Stimulated activated CD4-positive, alpha-beta T cell treated with anti-CD3 and anti-CD28 coated beads, Interleukin-1b, Interleukin-23, amount 100 ng/mL, for 1 hour (primary cell): ENCODE measurements at regions not wholly inside any gene's neighbourhood (a gene's known extent, or its start where the extent isn't known, plus 50 kb on each side); places are given as distances from the start of the nearest gene placed in this dataset.
"Not testable (repeated sequence)": the region's sequence is repeated elsewhere in the genome, so short reads cannot be mapped to it uniquely, and the experiment has no call there.

Experiments
- DNase-seq, 2 donors: peaks; one replicate each; pipeline ENCODE4 v3.0.0-alpha.2; 2020; ENCODE audit warnings: low read depth in 2 of 2

DNA sequence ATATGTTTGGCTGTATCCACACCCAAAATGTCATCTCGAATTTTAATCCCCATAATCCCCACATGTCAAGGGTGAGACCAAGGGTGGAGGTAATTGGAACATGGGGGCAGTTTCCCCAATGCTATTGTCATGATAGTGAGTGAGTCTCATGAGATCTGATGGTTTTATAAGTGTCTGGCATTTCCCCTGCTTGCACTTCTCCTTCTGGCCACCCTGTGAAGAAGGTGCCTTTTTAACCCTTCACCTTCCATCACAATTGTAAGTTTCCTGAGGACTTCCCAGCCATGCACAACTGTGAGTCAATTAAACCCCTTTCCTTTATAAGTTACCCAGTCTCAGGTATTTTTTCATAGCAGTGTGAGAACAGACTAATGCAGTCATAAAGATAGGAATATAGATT lies 216.7 kb upstream of the SSTR1 start:
- DNase-seq, result no peak

GRCh38 chr14:37992499-37992898 lies 215.2 kb upstream of the SSTR1 start:
- DNase-seq, result no peak

DNA sequence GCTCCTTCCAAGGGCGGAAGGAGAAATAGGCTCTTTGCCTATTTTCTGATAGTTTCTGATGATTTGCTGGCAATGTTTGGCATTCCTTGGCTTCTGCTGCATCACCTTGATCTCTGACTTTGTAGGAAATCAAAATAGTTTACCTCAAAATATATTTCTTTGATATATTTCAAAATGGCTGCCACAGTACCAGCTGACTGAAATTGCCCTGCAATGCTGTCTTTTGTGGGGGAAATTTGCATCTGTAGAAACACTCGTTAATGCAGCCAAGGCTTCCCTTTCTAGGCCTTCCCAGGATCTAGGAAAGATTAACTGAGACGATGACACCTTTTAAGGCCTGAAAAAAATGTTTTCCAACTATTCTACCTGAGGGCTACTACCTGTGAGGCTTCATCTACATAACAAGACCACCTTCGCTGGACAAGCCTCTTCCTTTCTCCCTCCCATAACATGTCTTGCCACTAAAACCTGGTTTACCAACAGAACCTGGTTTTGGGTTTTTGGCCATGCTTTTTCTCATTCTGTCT lies 212.8 kb upstream of the SSTR1 start:
- no peak for DNase-seq

DNA sequence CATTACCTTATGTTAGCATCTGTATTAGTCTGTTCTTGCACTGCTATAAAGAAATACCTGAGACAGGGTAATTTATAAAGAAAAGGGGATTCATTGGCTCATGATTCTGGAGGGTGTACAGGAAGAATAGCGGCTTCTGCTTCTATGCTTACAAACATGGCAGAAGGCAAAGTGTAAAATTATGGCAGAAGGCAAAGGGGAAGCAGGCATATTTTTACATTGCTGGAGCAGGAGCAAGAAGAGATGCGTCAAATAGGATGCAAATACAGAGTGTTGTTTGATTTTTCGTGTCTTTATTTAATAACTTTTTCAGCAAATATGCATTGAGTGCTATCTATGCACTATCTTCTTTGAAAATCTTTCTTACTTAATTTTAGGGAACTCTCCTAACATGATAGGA lies 210.7 kb upstream of the SSTR1 start:
- DNase-seq, result no peak

GRCh38 chr14:38000340-38000739 lies 207.4 kb upstream of the SSTR1 start:
- no peak for DNase-seq

DNA sequence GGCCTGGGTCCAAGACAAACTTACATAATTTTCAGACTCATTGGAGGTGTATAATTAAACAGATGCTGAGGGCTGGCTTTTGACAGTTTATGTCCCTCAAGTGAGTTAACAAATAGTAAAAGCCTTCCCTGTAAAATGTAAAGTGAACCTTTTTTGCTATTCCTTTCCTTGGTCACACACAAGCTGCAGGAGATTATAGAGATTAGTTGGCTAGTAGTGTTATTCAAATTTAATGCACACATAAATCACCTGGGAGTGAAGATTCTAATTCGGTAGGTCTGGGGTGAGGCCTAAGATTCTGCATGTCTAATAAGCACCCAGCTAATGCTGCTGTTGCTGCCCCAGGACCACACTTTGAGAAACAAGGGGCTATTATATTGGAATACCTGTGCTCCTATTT lies 206.2 kb upstream of the SSTR1 start:
- no peak for DNase-seq

DNA sequence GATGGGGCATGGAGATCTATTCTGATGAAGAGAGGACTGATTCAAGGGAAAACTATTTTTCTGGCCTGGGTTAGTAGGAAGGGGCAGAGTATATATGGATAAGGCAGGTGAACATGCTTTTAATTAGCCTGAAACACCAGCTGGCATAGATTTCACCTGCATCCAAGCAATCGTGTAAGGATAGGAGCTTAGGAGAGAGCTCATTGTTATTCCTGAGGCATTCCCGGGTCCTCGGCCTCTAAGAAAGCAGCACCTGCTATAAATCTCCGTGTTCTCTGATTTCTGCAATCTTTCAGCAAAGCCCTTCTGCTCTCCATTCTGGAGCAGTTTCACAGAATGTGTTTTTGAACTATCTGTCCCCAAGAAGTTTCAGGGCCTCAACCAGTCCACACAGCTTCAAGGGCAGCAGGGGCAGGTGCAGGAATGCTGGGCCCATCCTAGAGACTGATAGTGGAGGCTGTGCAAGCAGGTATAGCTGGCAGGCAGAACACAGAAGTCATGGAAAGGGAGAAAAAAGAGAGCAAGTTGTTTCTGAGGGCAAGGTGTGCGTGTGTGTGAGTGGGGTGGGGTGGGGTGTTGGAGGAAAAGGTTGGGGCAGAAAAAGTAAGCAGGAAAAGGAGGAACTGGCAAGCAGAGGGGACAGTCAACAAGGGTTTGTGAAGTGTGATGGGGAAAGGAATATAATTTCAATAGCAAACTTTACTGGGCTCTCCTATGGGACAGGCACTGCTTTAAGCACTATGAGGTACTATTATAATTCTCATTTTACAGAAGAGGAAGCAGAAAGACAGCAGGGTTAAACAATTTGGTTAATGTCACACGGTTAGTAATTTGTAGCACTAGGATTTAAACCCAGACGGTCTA lies 203.7 kb upstream of the SSTR1 start:
- no peak for DNase-seq

DNA sequence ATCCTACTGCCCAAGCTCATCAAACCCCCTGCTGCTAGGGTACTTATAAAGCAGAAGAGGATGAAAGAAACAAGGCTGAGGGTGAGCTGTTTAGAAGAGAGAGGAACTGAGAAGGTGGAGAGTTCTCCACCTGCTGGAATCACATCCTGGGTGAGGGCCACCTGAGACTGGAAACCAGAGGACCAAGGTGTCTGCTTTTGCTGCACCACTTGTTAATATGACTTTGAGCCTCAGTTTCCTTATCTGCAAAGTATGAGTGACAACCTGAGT lies 203.2 kb upstream of the SSTR1 start:
- no peak for DNase-seq

DNA sequence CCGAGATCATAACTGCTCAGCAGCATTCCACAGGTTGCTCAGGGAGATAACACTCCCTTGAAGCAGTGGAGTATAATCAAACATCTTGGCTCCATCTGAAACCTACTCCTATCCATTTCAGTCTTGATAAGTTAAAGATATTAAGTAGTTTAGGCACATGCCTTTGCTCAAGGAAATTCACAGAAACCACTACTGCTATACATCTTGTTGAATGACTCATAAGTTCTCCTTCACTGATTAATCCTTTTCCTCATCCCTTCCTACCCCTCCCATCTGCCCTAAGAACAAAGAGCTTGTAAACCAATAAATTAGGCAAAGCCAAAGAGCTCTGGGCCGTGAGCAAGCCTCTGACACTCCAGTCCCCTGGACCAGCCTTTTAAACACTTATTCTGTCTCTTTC lies 196.5 kb upstream of the SSTR1 start:
- not testable (repeated sequence) for DNase-seq

DNA sequence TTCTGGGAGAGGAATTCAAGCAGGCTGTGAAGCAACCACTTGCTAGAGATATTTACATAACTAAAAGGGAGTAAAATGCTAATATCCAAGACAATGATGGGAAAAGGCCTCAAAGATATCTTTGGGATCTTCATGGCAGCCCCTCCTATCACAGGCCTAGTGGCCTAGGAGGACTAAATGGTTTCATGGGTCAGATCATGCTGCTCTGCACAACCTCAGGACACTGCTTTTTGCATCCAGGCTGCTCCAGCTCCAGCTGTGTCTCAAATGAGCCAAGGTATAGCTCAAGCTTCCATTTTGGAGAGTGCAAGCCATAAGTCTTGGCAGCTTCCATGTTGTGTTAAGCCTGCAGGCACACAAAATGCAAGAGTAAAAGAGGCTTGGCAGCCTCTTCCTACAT lies 195.6 kb upstream of the SSTR1 start:
- DNase-seq, result no peak

- no peak for DNase-seq
These were observed 191.2 kb upstream of the SSTR1 start for GRCh38 chr14:38016497-38016896.

GRCh38 chr14:38021861-38022260 lies 185.8 kb upstream of the SSTR1 start:
- no peak for DNase-seq

DNA sequence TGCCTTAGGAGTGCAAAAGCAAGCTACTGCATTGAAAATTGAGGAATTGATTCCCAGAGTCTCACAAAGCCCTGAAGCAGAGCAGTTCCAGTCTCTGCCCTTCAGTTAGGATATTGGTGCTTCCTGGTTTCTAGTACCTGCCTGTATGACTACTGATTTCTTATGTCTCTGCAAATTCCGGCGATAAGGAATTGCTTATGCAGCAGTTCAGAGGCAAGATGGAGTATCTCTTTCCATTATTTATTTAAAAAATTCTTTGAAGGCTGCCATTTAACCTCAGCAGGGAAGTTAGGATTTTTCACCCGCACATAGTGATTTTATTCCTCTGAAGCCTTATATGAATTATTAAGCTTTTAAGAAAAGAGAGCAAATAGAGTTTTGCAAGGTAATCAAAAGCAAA lies 184.9 kb upstream of the SSTR1 start:
- no peak for DNase-seq

DNA sequence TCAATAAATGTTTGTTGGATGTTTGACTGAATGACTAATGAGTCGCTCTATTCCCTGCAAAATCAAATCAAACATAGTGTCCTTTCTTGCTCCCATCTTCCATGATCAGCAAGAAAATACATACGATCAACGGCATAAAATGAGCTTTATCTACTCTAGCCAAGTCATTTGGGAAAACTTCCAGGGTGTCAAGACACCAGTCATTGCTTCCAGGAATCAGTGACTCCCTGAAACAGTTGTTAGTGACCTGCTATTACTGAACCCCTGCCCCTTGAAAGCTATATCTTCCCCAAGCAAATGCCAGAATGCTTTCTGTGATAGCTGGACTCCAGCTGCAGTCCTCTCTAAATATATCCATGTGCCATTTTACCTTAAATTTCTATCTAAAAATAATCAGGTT lies 169.5 kb upstream of the SSTR1 start:
- no peak for DNase-seq

DNA sequence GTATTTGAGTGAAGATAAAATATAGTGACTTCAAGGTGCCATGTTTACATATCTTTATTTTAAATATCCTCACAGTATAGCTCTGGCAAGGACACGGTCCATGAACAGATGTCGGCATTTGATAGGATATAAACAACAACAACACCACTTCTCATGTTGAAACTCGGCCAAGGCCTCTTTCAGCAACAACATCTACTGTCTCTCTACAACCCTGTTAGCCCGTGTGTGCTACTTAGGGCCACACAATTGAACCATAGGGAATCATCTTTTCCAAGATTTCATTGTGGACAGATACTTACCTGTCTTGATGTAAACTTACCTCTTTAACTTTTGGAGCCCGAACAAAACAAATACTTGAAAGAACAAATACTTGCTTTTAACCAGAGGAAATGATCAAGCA lies 168.7 kb upstream of the SSTR1 start:
- DNase-seq, result no peak

- no peak for DNase-seq
These were observed 168.2 kb upstream of the SSTR1 start for GRCh38 chr14:38039496-38039895.

- DNase-seq, result no peak
These were observed 167.3 kb upstream of the SSTR1 start for GRCh38 chr14:38040411-38040810.

DNA sequence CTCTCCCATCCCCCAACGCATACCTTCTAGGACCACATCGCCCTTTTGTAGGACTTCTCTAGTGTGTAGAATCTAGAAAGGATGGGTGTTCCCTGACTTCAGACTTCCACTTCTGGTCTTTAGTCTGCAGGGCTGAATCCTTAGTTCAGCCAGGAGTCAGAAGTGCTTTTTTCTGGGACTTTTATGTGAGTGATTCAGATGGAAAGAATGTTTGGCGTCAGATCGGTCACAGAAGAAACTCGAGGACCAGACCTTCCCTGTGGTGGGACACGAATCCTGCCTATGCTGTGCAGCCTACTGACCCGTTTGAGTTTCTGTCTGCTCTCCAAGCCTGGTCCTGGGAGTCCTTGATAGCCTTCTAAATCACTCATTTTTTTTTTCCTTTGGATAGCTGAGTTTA lies 165.4 kb upstream of the SSTR1 start:
- DNase-seq, result no peak

DNA sequence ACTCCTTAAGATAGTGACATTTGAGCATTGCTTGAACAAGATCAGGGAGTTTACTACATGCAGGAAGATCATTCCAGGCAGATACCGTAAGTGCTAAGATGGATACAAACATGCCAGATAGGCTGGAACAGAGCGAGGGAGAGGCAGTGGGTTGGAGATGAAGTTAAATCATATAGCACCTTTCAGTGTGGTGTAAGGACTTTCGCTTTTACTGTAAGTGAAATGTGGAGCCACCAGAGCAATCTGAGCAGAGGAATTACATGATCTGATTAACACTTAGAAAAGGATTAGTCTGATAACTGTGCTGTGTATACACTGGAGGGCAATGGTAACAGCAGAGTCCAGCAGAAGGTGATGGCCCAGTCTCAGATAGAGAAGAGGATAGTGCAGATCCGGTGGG lies 163.0 kb upstream of the SSTR1 start:
- no peak for DNase-seq

DNA sequence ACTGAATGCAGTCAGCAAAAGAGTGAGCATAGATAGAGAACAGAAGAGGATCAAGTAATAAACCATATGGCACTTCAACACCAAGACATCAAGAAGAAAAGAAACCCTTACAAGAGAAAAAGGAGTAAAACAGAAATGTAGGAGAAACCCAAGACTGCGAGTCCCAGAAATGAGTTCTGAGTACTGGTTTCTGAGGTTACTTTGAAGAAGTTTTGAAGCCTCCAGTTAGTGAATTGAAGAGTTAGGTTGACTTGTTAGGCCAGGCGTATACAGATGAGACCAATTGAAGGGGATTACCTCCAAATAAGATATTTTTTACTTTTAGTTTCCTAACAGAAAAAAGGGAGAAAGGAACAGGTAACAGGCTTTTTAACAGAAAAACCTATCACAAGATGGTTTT lies 162.2 kb upstream of the SSTR1 start:
- DNase-seq, result no peak

DNA sequence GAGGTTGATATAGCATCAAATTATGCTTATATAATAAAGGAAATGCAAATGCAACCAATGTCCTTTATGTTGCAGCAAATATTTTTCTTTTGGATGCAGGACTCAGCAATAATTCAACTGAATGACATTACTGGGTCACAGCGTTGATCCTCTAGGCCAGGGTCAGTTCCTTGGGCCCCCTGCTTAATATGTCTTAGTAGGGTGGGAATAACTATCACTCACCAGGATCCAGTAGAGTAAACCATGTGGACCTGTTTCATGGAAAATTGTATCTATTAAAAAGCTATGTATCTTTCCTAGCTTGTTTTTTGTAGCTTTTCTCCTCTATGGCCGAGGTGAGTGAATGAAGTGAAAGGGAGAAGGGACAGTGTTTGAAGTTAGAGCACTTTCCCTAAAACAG lies 161.5 kb upstream of the SSTR1 start:
- no peak for DNase-seq

GRCh38 chr14:38047195-38047902 lies 160.4 kb upstream of the SSTR1 start:
- DNase-seq, result no peak

GRCh38 chr14:38053666-38054065 lies 154.0 kb upstream of the SSTR1 start:
- no peak for DNase-seq
